Stimulated activated CD8-positive, alpha-beta memory T cell treated with anti-CD3 and anti-CD28 coated beads, Interleukin-12 subunit alpha, Interleukin-12 subunit beta, amount 100 ng/mL, for 24 hours (primary cell): ENCODE measurements at regions not wholly inside any gene's neighbourhood (a gene's known extent, or its start where the extent isn't known, plus 50 kb on each side); places are given as distances from the start of the nearest gene placed in this dataset.

Experiments
- DNase-seq: peaks from one replicate; pipeline ENCODE4 v3.0.0-alpha.2; 2020; ENCODE audit errors: extremely low read depth

- DNase-seq: no peak
Observed at GRCh38 chr6:166050559-166050958, 117.1 kb downstream of the TBXT start.

DNA sequence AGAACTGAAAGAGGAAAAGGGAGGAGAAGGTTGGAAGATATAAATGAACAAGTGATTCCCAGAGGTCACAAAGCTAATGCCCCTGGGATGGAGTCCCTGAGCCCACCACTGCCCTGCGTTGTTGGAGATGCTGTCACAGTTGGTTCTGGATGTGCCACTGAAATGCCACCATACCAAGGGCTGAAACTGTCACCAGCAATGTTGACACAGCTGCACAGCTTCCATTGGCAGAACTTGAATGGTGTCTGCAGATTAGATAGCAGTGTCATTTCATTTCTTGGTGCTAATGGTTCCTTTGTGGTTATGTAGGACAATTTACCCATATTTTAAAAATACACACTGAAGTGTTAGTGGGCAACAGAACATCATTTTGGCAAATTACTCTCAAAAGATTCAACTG, 120.7 kb downstream of the TBXT start:
- DNase-seq: no peak

DNA sequence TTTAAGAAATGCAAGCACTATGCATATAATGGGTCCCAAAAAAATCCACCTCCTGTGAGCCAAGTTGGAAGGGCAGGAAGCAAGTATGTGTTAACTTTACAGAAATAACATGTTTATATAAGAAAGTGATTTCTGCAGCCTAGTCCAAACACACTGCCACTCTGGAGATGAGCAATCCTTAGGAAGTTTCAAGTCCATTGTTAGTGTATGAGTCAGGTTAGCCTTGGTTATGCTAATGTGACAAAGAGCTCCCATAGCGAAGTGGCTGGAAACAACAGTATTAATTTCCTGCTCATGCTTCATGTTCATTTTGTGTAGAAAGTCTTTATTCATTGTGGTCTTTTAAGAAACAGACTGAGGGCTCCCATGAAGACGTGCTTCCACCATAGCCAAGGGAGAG, 121.4 kb downstream of the TBXT start:
- no peak for DNase-seq

GRCh38 chr6:166045860-166046200, 121.8 kb downstream of the TBXT start:
- no peak for DNase-seq

GRCh38 chr6:166045173-166045859, 122.3 kb downstream of the TBXT start:
- DNase-seq: no peak

GRCh38 chr6:166041277-166041676, 126.4 kb downstream of the TBXT start:
- no peak for DNase-seq

DNA sequence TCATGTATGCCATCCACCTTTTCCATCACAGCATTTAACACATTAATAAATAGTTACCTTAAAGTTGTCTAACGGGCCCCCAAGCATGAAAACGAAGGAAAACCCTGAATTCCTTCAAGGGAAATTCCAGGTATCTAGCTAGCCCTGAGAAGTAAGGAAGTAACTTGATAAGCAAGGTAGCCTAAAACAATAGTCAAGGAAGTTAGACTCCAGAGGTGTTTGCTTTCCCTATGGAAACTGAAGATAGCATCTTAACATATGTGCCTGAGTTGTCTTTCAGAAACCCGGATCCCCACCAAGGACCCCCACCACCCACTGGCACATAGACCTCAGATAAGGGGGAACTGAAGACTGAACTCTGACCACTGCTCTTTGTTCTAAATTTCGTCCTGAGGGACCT, 127.4 kb downstream of the TBXT start:
- DNase-seq: no peak

GRCh38 chr6:166036316-166037095, 131.1 kb downstream of the TBXT start:
- DNase-seq: no peak

DNA sequence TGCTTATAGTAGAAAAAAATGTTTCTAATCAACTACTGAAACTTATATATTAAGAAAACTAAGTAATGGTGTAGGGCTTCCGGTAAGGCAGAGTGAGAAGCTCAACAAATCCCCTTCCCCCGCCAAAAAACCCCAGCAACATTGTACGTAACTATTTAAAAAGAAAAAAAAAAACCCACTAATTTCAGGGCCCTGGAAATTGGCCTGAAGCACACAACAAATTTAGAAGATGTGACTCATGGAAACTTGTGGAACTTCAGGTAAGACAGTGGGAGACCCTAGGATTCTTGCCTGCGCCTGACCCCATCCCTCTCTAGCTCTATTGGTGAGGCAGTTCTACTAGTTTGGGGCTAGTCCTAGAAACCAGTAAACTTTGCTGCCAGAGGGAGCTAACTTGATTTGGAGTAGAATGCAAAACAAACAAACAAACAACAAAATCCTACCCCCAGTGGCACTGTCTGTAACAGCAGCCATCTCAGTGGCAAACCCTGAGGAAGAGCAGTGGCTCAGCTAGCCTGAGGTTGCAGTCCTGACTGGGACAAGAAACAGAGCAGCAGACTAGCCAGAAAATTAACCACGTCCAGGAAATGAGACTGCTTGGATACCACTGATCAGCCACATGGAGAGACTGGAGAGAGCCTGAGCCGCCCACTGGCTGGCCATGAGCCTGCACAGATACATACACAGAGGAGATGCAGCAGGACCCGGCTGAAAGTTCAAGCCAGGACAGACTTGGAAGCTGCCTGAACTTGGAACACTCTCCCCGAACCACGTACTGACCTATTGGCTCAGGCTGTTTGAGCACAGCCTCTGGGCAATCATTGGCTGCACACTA, 135.1 kb downstream of the TBXT start:
- DNase-seq: no peak

- no peak for DNase-seq
Observed at GRCh38 chr6:166031275-166031674, 136.4 kb downstream of the TBXT start.

GRCh38 chr6:166029506-166029905, 138.1 kb downstream of the TBXT start:
- no peak for DNase-seq

GRCh38 chr6:166027761-166028160, 139.9 kb downstream of the TBXT start:
- DNase-seq: no peak

GRCh38 chr6:166026586-166027126, 141.0 kb downstream of the TBXT start:
- no peak for DNase-seq

- DNase-seq: no peak
Observed at GRCh38 chr6:166025149-166025898, 142.3 kb downstream of the TBXT start.

DNA sequence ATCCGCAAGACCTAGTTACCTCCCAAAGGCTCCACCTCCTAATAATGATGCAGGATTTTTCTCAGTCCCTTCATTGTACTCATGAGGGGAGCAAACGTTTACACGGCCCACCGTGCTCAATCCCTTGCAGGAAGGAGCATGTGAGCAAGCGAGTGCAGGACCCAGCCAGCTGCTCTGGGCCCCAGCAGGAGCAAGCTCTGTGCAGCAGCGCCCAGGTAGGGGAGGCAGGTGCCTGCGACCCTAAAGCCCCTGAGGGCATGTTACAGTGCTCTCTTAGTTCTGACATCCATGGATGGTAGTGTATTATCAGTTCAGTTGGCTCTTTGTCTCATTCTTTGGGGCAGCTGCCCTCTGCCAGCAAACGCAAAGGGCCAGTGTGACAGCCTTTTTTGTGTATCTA, 143.4 kb downstream of the TBXT start:
- DNase-seq: no peak

- DNase-seq: no peak
Observed at GRCh38 chr6:166023273-166023989, 144.2 kb downstream of the TBXT start.

DNA sequence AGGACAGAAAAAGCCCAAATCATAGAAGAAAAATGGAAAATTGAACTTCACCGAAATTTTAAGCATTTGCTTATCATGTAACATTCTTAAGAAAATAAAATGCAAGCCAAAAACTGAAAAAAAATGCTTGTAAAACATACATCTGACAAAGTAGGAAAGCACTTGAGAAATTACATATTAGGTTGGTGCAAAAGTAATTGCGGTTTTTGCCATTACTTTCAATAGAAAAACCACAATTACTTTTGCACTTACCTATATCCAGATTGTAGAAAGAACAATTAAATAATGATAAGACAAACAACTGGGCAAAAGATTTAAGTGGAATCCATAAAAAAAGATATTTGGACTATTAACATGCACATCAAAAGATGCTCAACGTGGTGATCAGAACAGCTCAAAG, 146.2 kb downstream of the TBXT start:
- DNase-seq: no peak

- no peak for DNase-seq
Observed at GRCh38 chr6:166019214-166019613, 148.4 kb downstream of the TBXT start.

GRCh38 chr6:166017032-166017635, 150.5 kb downstream of the TBXT start:
- no peak for DNase-seq

DNA sequence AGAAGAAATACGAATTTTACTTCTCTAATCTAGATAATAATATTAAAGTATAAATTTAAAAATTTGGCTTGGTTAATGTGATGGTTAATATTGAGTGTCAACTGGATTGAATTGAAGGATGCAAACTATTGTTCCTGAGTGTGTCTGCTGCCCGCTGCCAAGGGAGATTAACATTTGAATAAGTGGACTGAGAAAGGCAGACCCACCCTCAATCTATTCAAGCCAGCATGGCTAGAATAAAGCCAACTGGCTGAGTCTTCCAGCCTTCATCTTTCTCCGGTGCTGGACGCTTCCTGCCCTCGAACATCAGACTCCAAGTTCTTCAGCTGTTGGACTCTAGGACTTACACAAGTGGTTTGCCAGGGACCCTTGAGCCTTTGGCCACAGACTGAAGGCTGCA, 152.7 kb downstream of the TBXT start:
- no peak for DNase-seq
